Endothelial cell of umbilical vein (primary cell): ENCODE measurements at regions not wholly inside any gene's neighbourhood (a gene's known extent, or its start where the extent isn't known, plus 50 kb on each side); places are given as distances from the start of the nearest gene placed in this dataset.
"Not testable (repeated sequence)": the region's sequence is repeated elsewhere in the genome, so short reads cannot be mapped to it uniquely, and the experiment has no call there.

Experiments
- BruUV-seq: library from RNA; stranded (reverse); fragments of 400-500 nt; replicated peaks from 2 replicates; lab custom pipeline; 2021; lab: Mats Ljungman, UMichigan
- CTCF ChIA-PET: fragments of 300-600, 350-600 bp; sonication (Branson Sonifier 250); formaldehyde crosslinking; loops from one replicate; lab custom pipeline; 2021; ENCODE audit warnings: antibody characterized with exemption, inconsistent platforms; lab: Charles Lee
- POLR2A ChIA-PET: fragments of 300-600, 350-600 bp; sonication (Branson Sonifier 250); formaldehyde crosslinking; loops from one replicate; lab custom pipeline; 2021; ENCODE audit warnings: antibody characterized with exemption, inconsistent platforms; lab: Charles Lee
- DNase-seq: peaks from one replicate; pipeline ENCODE4 v3.0.0-alpha.2; 2011; ENCODE audit warnings: low read depth, low spot score
- FAIRE-seq: peaks from 2 replicates; lab custom pipeline; 2011; peaks lifted over from hg19 to GRCh38; lab: Jason Lieb, UNC
- H2AFZ ChIP-seq: 2 replicates; pipeline ENCODE4 v1.6.0; 2012; ENCODE audit warnings: low read depth, low read length, control low read depth, inconsistent platforms
- H3K27ac ChIP-seq: 2 replicates; pipeline ENCODE4 v1.5.1; 2011; ENCODE audit warnings: low read depth, mild to moderate bottlenecking, control low read depth, low read length, moderate library complexity; ENCODE audit not compliant: insufficient read depth
- H3K27me3 ChIP-seq, 2 experiments: 2 replicates each; pipeline versions ENCODE4 v1.6.0 to v1.6.1; 2011; ENCODE audit warnings: low read length in 2 of 2, mixed read lengths in 1 of 2; ENCODE audit not compliant: control insufficient read depth in 2 of 2, insufficient read depth in 2 of 2
- H3K36me3 ChIP-seq, 2 experiments: 2 replicates in 1 of 2; 3 replicates in 1 of 2; pipeline ENCODE4 v1.5.1; 2011; ENCODE audit warnings: low read length in 2 of 2, mild to moderate bottlenecking in 1 of 2, moderate library complexity in 1 of 2; ENCODE audit not compliant: control insufficient read depth in 2 of 2, insufficient read depth in 2 of 2; ENCODE audit errors: extremely low read depth in 1 of 2
- H3K4me1 ChIP-seq: 3 replicates; pipeline ENCODE4 v1.5.1; 2011; ENCODE audit warnings: mild to moderate bottlenecking, low read length; ENCODE audit not compliant: control insufficient read depth, insufficient read depth; ENCODE audit errors: extremely low read depth
- H3K4me2 ChIP-seq: 2 replicates; pipeline ENCODE4 v1.6.1; 2011; ENCODE audit warnings: low read length, control low read depth, mixed read lengths; ENCODE audit not compliant: insufficient read depth
- H3K4me3 ChIP-seq, 3 experiments: fragments of 200-600 bp in 1 of 3; sonication (generic), shearing (Covaris generic) in 1 of 3; replicated peaks in 1 of 3; 2 replicates each; pipeline ENCODE4 v1.5.1; 2011 to 2016; ENCODE audit warnings: control low read depth in 3 of 3, low read length in 3 of 3, mild to moderate bottlenecking in 2 of 3, inconsistent platforms in 1 of 3, low read depth in 1 of 3, moderate library complexity in 1 of 3; ENCODE audit not compliant: insufficient read depth in 1 of 3
- H3K79me2 ChIP-seq: 2 replicates; pipeline ENCODE4 v1.6.0; 2012; ENCODE audit warnings: low read length, inconsistent platforms; ENCODE audit not compliant: control insufficient read depth, insufficient read depth
- H3K9ac ChIP-seq: replicated peaks from 2 replicates; pipeline ENCODE3; 2011; ENCODE audit warnings: low read length, control low read depth; ENCODE audit not compliant: insufficient read depth; ENCODE audit errors: extremely low read depth
- H3K9me1 ChIP-seq: replicated peaks from 3 replicates; pipeline ENCODE4 v1.6.0; 2011; ENCODE audit warnings: mild to moderate bottlenecking, low read length; ENCODE audit not compliant: control insufficient read depth, insufficient read depth; ENCODE audit errors: extremely low read depth
- H3K9me3 ChIP-seq: replicated peaks from 2 replicates; pipeline ENCODE4 v1.5.1; 2012; ENCODE audit warnings: low read length, inconsistent platforms; ENCODE audit not compliant: control insufficient read depth, insufficient read depth
- H4K20me1 ChIP-seq: replicated peaks from 2 replicates; pipeline ENCODE3; 2011; ENCODE audit warnings: mild to moderate bottlenecking, low read length; ENCODE audit not compliant: control insufficient read depth, insufficient read depth; ENCODE audit errors: extremely low read depth
- GATA2 ChIP-seq: IDR thresholded peaks from 2 replicates; pipeline ENCODE4 v1.7.0; 2011; ENCODE audit warnings: low read depth, mild to moderate bottlenecking, moderate library complexity, mixed read lengths, low read length; ENCODE audit not compliant: insufficient read length, insufficient read depth
- dilution Hi-C: fragments of 300-500 bp; cut with MboI; formaldehyde crosslinking; loops from one replicate; pipeline ENCODE4 v1.15.0; 2019; ENCODE audit warnings: low sequenced_read_pairs; ENCODE audit not compliant: extremely low pct_ligation_motif_present
- intact Hi-C: fragments of 100-400 bp; cut with micrococcal nuclease; formaldehyde crosslinking; loops from one replicate; pipeline ENCODE4 v1.10.0; 2022
- TF ChIP-seq, protein P1 (sequence below), 2 donors: IDR thresholded peaks; 1 replicate in 1 of 2; 2 replicates in 1 of 2; pipeline ENCODE4 v1.5.1; 2011; ENCODE audit warnings: low read length in 2 of 2, mild to moderate bottlenecking in 2 of 2, moderate library complexity in 2 of 2, control low read depth in 1 of 2, inconsistent platforms in 1 of 2, low read depth in 1 of 2; ENCODE audit not compliant: insufficient read depth in 1 of 2; ENCODE audit errors: extremely low read depth in 1 of 2

- dilution Hi-C loops, result no loop called here
Observed at GRCh38 chr17:54373970-54374369, 526.7 kb upstream of the TOM1L1 start.

GRCh38 chr17:54376409-54376808, 524.2 kb upstream of the TOM1L1 start:
- H2AFZ ChIP-seq, FAIRE-seq, BruUV-seq, H3K9ac ChIP-seq, H3K9me1 ChIP-seq, H3K79me2 ChIP-seq, H4K20me1 ChIP-seq, H3K4me3 ChIP-seq, H3K27ac ChIP-seq, H3K4me1 ChIP-seq, DNase-seq, dilution Hi-C loops, H3K9me3 ChIP-seq, intact Hi-C loops, POLR2A ChIA-PET, H3K27me3 ChIP-seq, CTCF ChIA-PET, H3K36me3 ChIP-seq, H3K4me2 ChIP-seq: not testable (repeated sequence)

More at GRCh38 chr17:54373970-54374369, 526.7 kb upstream of the TOM1L1 start:
- no peaks in the 10 kb centered on the region for H3K9me1 ChIP-seq
- no peak for TF ChIP-seq GATA2
- TF ChIP-seq, protein P1, sequence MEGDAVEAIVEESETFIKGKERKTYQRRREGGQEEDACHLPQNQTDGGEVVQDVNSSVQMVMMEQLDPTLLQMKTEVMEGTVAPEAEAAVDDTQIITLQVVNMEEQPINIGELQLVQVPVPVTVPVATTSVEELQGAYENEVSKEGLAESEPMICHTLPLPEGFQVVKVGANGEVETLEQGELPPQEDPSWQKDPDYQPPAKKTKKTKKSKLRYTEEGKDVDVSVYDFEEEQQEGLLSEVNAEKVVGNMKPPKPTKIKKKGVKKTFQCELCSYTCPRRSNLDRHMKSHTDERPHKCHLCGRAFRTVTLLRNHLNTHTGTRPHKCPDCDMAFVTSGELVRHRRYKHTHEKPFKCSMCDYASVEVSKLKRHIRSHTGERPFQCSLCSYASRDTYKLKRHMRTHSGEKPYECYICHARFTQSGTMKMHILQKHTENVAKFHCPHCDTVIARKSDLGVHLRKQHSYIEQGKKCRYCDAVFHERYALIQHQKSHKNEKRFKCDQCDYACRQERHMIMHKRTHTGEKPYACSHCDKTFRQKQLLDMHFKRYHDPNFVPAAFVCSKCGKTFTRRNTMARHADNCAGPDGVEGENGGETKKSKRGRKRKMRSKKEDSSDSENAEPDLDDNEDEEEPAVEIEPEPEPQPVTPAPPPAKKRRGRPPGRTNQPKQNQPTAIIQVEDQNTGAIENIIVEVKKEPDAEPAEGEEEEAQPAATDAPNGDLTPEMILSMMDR (IDR thresholded peaks at IDR 0.05; ENCODE audit: extremely low read depth in 1 of 2, insufficient read depth in 1 of 2, low read depth in 1 of 2, low read length in 2 of 2), result no peak
- H3K36me3 ChIP-seq, result no peaks in the 10 kb centered on the region
- FAIRE-seq, result no peak
- ChIA-PET CTCF (no interaction called here), POLR2A (no interaction called here)
- intact Hi-C loops, result no loop called here
- H3K27ac ChIP-seq, result no peak overlapping the region
- H3K27me3 ChIP-seq, result no peaks in the 10 kb centered on the region
- H3K4me3 ChIP-seq, result no peak overlapping the region
- no TSS peak for BruUV-seq
- no peak overlapping the region for H2AFZ ChIP-seq
- H3K4me1 ChIP-seq, result no peaks in the 10 kb centered on the region
- peaks cover under 1% of the 10 kb centered on the region for H3K9me3 ChIP-seq
- H4K20me1 ChIP-seq, result no peaks in the 10 kb centered on the region
- H3K9ac ChIP-seq, result no peak overlapping the region
- H3K79me2 ChIP-seq, result no peaks in the 10 kb centered on the region
- no peak overlapping the region for H3K4me2 ChIP-seq
- no peak for DNase-seq
